B cell (primary cell): ENCODE measurements at regions not wholly inside any gene's neighbourhood (a gene's known extent, or its start where the extent isn't known, plus 50 kb on each side); places are given as distances from the start of the nearest gene placed in this dataset.

ENCODE experiments used
- ATAC-seq: fragments of 200-7000 bp; cut with Tn5 transposase; one replicate; pipeline ENCODE4 v1.10.0; 2021; ENCODE audit warnings: low read depth, mild to moderate bottlenecking, moderate number of reproducible peaks, moderate library complexity
- CTCF ChIA-PET: fragments of 350-600 bp; sonication (Branson Sonifier 250); formaldehyde crosslinking; loops from one replicate; lab custom pipeline; 2021; ENCODE audit warnings: antibody characterized with exemption, inconsistent platforms; lab: Charles Lee
- POLR2A ChIA-PET: fragments of 350-600 bp; sonication (Branson Sonifier 250); formaldehyde crosslinking; loops from one replicate; lab custom pipeline; 2021; ENCODE audit warnings: antibody characterized with exemption; lab: Charles Lee
- DNase-seq: peaks from one replicate; pipeline ENCODE4 v3.0.0; 2013
- H2AFZ ChIP-seq: 2 replicates; pipeline ENCODE4 v1.6.1; 2012; ENCODE audit warnings: mild to moderate bottlenecking, low read depth, low read length; ENCODE audit not compliant: insufficient read depth, poor library complexity, severe bottlenecking
- H3K27ac ChIP-seq, 2 donors: 1 replicate in 1 of 2; 2 replicates in 1 of 2; pipeline ENCODE4 v1.5.1; 2012 to 2013; ENCODE audit warnings: low read length in 2 of 2, mild to moderate bottlenecking in 2 of 2, moderate library complexity in 1 of 2
- H3K27me3 ChIP-seq, 4 experiments: fragments of 200-600 bp in 1 of 4; sonication (generic) in 1 of 4; replicated peaks in 1 of 4; 1 replicate in 2 of 4; 2 replicates in 2 of 4; pipeline versions ENCODE4 v1.6.1 to v1.7.0; 2013 to 2016; ENCODE audit warnings: low read length in 3 of 4, mild to moderate bottlenecking in 2 of 4, mixed read lengths in 1 of 4, moderate library complexity in 1 of 4; ENCODE audit not compliant: insufficient read depth in 4 of 4, control insufficient read depth in 3 of 4; ENCODE audit errors: control extremely low read depth in 1 of 4
- H3K36me3 ChIP-seq, 2 experiments: replicated peaks in 1 of 2; 1 replicate in 1 of 2; 2 replicates in 1 of 2; pipeline versions ENCODE4 v1.6.1 to v1.7.1; 2013; ENCODE audit warnings: low read length in 1 of 2; ENCODE audit not compliant: insufficient read depth in 2 of 2, control insufficient read depth in 1 of 2; ENCODE audit errors: control extremely low read depth in 1 of 2, extremely low read depth in 1 of 2
- H3K4me1 ChIP-seq, 2 donors: fragments of 200-600 bp in 1 of 2; sonication (generic) in 1 of 2; 1 replicate in 1 of 2; 2 replicates in 1 of 2; pipeline versions ENCODE4 v1.5.1 to v1.6.1; 2013 to 2017; ENCODE audit warnings: low read length in 2 of 2; ENCODE audit not compliant: control insufficient read depth in 2 of 2, insufficient read depth in 2 of 2
- H3K4me2 ChIP-seq: replicated peaks from 2 replicates; pipeline ENCODE3; 2012; ENCODE audit warnings: mild to moderate bottlenecking, low read depth, low read length; ENCODE audit not compliant: poor library complexity, severe bottlenecking
- H3K4me3 ChIP-seq, 5 experiments: fragments of 200-600 bp in 1 of 5; sonication (generic) in 1 of 5; 1 replicate in 3 of 5; 2 replicates in 2 of 5; pipeline versions ENCODE4 v1.5.1 to v1.7.0; 2011 to 2016; ENCODE audit warnings: low read length in 4 of 5, mild to moderate bottlenecking in 4 of 5, low read depth in 2 of 5, control low read depth in 1 of 5, moderate library complexity in 1 of 5; ENCODE audit not compliant: insufficient read depth in 1 of 5; ENCODE audit errors: control extremely low read depth in 1 of 5, extremely low read depth in 1 of 5
- H3K79me2 ChIP-seq: fragments of 200-600 bp; sonication (generic); one replicate; pipeline ENCODE4 v1.6.0; 2016; ENCODE audit warnings: low read length; ENCODE audit not compliant: control insufficient read depth, insufficient read depth
- H3K9ac ChIP-seq: fragments of 200-600 bp; sonication (generic); 2 replicates; pipeline ENCODE4 v1.6.1; 2017; ENCODE audit warnings: mild to moderate bottlenecking, low read length, moderate library complexity
- H3K9me3 ChIP-seq, 3 donors: one replicate each; pipeline versions ENCODE4 v1.6.1 to v1.7.1; 2013; ENCODE audit warnings: low read length in 2 of 3; ENCODE audit not compliant: control insufficient read depth in 2 of 3, insufficient read depth in 1 of 3; ENCODE audit errors: control extremely low read depth in 1 of 3
- H4K20me1 ChIP-seq: 2 replicates; pipeline ENCODE4 v1.6.0; 2012; ENCODE audit warnings: mild to moderate bottlenecking, low read length; ENCODE audit not compliant: insufficient read depth, control insufficient read depth, poor library complexity, severe bottlenecking
- H3K27ac Mint-ChIP-seq: one replicate; pipeline ENCODE4 v1.8.0; 2021; ENCODE audit warnings: mixed read lengths
- H3K27me3 Mint-ChIP-seq: one replicate; pipeline ENCODE4 v1.8.0; 2021; ENCODE audit warnings: mixed read lengths
- H3K4me1 Mint-ChIP-seq: one replicate; pipeline ENCODE4 v1.8.0; 2021; ENCODE audit warnings: mixed read lengths
- H3K4me3 Mint-ChIP-seq: one replicate; pipeline ENCODE4 v1.8.0; 2021; ENCODE audit warnings: mixed read lengths
- H3K9me3 Mint-ChIP-seq: one replicate; pipeline ENCODE4 v1.8.0; 2022; ENCODE audit warnings: mixed read lengths; ENCODE audit not compliant: insufficient read depth
- CTCF ChIP-seq: fragments of 200-600 bp; IDR thresholded peaks from one replicate; pipeline ENCODE4 v1.8.0; 2022; ENCODE audit warnings: antibody characterized with exemption, mild to moderate bottlenecking
- EZH2 ChIP-seq: IDR thresholded peaks from 2 replicates; pipeline ENCODE4 v1.6.1; 2012; ENCODE audit warnings: borderline replicate concordance, low read depth, mild to moderate bottlenecking, moderate library complexity, low read length; ENCODE audit not compliant: insufficient read depth, poor library complexity, severe bottlenecking
- WGBS: methylation state at CpG from one replicate; pipeline ENCODE4 v1.1.5; 2013; ENCODE audit warnings: missing lambda C conversion rate; ENCODE audit not compliant: insufficient coverage; 5-methylcytosine and 5-hydroxymethylcytosine counted together
- intact Hi-C: fragments of 100-400 bp; cut with micrococcal nuclease; formaldehyde crosslinking; loops from one replicate; pipeline ENCODE4 v1.10.0; 2022

DNA sequence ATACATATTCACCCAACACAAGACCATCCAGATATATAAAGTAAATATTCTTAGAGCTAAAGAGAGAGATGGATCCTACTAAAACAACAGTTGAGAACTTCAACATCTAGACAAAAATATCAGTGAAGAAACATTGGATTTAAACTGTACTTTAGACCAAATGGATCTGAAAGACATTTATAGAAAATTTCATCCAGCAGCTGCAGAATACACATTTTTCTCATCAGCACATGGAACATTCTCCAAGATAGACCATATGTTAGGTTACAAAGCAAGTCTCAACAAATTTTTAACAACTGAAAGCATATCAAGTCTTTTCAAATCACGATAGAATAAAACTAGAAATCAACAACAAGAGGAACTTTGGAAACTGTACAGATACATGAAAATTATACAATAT lies 369.0 kb upstream of the CCDC54 start:
- TF ChIP-seq CTCF, result no peak
- TF ChIP-seq EZH2, result no peak
- Histone ChIP-seq H3K36me3 (no peaks in the 10 kb centered on the region), H3K79me2 (no peaks in the 10 kb centered on the region), H2AFZ (no peak overlapping the region), H3K4me3 (no peak overlapping the region), H3K9me3 (peaks cover 0 to 3% (median 1%) of the 10 kb centered on the region in 3 donors), H3K27me3 (no peaks in the 10 kb centered on the region), H3K4me1 (no peaks in the 10 kb centered on the region), H4K20me1 (no peaks in the 10 kb centered on the region), H3K27ac (no peak overlapping the region), H3K9ac (no peak overlapping the region), H3K4me2 (no peak overlapping the region)
- WGBS, result no CpG with 5 or more reads among the region's 1 CpG
- ChIA-PET POLR2A (no interaction called here), CTCF (no interaction called here)
- no peak for ATAC-seq
- H3K4me1 Mint-ChIP-seq, result no peaks in the 10 kb centered on the region
- no peak overlapping the region for H3K4me3 Mint-ChIP-seq
- no peak overlapping the region for H3K27ac Mint-ChIP-seq
- no peak for DNase-seq
- H3K9me3 Mint-ChIP-seq, result peaks cover 2% of the 10 kb centered on the region
- H3K27me3 Mint-ChIP-seq, result no peaks in the 10 kb centered on the region
- intact Hi-C loops, result no loop called here

GRCh38 chr3:107013641-107014040 lies 363.6 kb upstream of the CCDC54 start:
- no peak overlapping the region for H3K4me3 ChIP-seq
- CTCF ChIA-PET, result no interaction called here
- no peak overlapping the region for H3K4me2 ChIP-seq
- no peaks in the 10 kb centered on the region for H3K36me3 ChIP-seq
- DNase-seq (no peak), ATAC-seq (no peak)
- H4K20me1 ChIP-seq, result no peaks in the 10 kb centered on the region
- intact Hi-C loops, result no loop called here
- WGBS, result no CpG with 5 or more reads among the region's 1 CpG
- H3K9ac ChIP-seq, result no peak overlapping the region
- no peaks in the 10 kb centered on the region for H3K4me1 Mint-ChIP-seq
- H3K4me3 Mint-ChIP-seq, result no peak overlapping the region
- peaks cover 2% of the 10 kb centered on the region for H3K9me3 Mint-ChIP-seq
- no peak overlapping the region for H2AFZ ChIP-seq
- no peaks in the 10 kb centered on the region for H3K27me3 ChIP-seq
- H3K4me1 ChIP-seq, result no peaks in the 10 kb centered on the region
- POLR2A ChIA-PET, result no interaction called here
- TF ChIP-seq EZH2, result no peak
- TF ChIP-seq CTCF, result no peak
- no peak overlapping the region for H3K27ac Mint-ChIP-seq
- H3K27me3 Mint-ChIP-seq, result no peaks in the 10 kb centered on the region
- no peak overlapping the region for H3K27ac ChIP-seq
- H3K9me3 ChIP-seq, result peaks cover 1 to 3% (median 3%) of the 10 kb centered on the region in 3 donors
- H3K79me2 ChIP-seq, result no peaks in the 10 kb centered on the region
